ENCODE measurements at regions not wholly inside any gene's neighbourhood (a gene's known extent, or its start where the extent isn't known, plus 50 kb on each side); places are given as distances from the start of the nearest gene placed in this dataset.

DNA sequence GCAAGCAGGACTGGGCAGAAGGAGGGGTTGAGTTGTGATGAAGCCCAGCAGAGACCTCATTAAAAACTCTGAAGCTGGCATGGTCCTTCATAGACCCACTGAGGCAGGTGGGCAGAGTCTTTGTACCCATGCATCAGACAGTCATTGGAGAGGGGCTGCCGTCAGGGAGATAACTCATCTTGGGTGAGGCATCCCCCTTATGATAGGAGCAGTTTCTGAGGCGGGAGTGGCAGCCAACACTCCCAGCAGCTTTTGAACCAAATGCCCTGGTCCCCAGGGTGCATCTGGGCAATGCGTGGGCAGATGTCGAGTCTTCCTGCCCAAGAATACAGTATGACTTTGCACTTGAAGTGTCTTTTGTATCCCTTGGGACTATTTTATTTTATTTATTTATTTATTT is 68.1 kb downstream of the HTR5A start:
- no peak overlapping the region for H3K27ac ChIP-seq
- TF ChIP-seq, protein P1, sequence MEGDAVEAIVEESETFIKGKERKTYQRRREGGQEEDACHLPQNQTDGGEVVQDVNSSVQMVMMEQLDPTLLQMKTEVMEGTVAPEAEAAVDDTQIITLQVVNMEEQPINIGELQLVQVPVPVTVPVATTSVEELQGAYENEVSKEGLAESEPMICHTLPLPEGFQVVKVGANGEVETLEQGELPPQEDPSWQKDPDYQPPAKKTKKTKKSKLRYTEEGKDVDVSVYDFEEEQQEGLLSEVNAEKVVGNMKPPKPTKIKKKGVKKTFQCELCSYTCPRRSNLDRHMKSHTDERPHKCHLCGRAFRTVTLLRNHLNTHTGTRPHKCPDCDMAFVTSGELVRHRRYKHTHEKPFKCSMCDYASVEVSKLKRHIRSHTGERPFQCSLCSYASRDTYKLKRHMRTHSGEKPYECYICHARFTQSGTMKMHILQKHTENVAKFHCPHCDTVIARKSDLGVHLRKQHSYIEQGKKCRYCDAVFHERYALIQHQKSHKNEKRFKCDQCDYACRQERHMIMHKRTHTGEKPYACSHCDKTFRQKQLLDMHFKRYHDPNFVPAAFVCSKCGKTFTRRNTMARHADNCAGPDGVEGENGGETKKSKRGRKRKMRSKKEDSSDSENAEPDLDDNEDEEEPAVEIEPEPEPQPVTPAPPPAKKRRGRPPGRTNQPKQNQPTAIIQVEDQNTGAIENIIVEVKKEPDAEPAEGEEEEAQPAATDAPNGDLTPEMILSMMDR (conservative IDR thresholded peaks at IDR 0.05): no peak
- no peak for TF ChIP-seq ZFX (IDR thresholded peaks at IDR 0.05)

DNA sequence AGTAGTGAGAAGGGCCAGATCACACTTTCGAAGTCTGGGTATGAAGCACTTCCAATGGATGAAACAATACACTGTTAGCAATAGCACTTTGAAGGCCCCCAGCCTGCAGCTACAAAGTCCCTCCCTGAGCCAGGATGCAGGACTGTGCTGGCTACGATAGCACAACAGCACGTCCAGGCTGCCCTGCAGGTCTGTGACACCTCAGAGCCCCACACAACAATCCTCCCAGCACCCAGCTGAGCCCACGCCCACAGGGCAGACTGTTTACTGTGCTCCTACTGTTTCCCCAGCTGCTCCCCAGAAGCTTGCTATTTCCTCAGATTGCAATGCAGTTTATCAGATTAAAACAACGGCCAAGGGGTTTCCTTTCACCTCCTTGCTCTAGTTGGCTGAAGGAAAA is 71.4 kb downstream of the HTR5A start:
- TF ChIP-seq ZFX (IDR thresholded peaks at IDR 0.05): no peak
- TF ChIP-seq, protein P1 (conservative IDR thresholded peaks at IDR 0.05): no peak
- no peak overlapping the region for H3K27ac ChIP-seq

DNA sequence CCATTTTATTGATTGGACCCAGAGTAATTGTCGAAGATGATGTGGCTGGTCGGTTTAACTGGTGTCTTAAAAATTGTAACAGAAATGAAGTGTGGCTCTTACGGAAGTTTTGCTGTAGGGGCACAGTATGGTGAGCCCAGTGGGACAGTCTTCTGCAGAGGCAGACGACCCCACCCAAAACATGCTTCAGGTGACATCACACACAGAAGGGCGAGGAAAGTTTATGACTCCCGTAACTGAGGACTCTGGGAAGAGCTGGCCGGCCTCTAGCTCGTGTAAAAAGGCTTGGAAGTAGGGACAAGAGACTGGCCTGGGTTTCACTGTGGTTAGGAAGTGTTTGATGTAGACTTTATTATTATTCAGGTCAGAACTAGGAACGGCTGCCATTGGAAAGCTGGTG is 73.3 kb downstream of the HTR5A start:
- TF ChIP-seq, protein P1 (conservative IDR thresholded peaks at IDR 0.05): no peak
- no peak for TF ChIP-seq ZFX (IDR thresholded peaks at IDR 0.05)
- H3K27ac ChIP-seq: no peak overlapping the region

DNA sequence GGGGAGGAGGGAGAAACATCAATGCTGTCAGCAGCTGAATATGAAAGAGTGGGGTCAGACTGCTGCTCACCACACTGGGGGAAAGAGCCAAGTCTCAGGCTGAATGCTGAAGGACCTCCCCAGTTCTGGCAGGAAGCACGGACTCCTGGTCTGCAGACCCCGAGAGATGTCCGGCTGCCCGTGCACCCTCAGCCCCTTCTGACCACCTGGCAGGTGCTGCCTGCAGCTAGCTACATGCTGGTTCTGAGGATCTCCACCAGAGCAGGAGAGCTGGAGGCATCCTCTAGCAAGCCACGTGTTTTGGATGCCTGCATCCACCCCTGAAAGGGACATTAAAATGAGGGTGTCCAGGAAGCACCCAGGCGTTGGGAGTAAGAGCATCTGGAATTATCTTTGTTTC is 74.2 kb downstream of the HTR5A start:
- TF ChIP-seq ZFX (IDR thresholded peaks at IDR 0.05): no peak
- TF ChIP-seq, protein P1 (conservative IDR thresholded peaks at IDR 0.05): no peak
- no peak overlapping the region for H3K27ac ChIP-seq

DNA sequence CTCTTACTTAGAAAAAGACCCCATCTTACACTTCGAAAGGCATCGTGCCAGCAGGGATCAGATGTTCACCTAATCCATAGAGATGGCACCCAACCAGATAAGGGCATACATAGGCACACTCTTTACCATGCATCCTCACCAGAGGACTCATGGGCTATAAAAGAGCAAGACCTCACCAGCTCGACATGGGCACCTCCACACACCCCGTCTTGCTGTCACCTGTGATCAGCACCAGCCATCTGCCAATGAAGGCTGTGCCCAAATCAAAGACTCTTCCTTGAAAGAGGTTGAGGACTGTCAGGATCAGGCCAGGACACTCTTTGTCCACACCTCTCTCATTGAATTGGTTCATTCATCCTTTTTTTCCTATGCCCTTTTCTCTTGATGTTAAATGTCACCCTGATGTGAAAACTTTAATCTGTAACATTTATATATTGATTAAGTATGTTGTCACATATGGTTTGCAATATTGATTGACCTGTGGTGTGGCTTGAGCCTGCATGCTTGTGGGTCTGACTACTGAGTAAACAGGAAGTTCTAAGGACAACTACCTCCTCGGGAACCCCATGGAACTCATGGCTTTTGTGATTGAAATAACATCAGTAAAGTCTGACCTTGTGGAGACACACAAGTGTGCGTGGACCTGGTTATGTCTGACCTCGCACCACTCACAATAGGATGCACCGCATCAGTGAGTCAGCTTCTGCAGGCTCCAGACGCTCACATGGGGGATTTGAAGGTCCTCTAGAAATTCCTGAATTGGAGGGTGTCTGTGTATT is 75.5 kb downstream of the HTR5A start:
- no peak overlapping the region for H3K27ac ChIP-seq
- TF ChIP-seq, protein P1 (conservative IDR thresholded peaks at IDR 0.05): no peak
- no peak for TF ChIP-seq ZFX (IDR thresholded peaks at IDR 0.05)

DNA sequence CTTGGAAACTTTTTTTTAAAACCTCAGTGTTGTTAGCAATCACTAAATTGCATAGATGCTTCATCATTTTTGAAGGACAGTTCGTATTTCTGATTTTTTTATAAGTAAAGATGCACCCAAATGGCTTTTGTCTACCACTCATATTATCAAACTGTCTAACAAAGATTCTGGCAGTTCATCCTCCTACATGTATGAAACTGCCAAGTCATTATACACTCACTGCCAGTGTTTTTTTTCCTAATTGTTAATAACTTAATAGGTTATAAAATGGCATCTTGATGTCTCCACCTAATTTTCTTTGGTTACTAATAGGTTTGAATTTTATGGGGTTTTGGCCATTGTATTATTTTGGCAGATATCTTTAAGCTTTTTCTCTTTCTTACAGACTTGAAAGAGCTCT is 77.0 kb downstream of the HTR5A start:
- TF ChIP-seq, protein P1 (conservative IDR thresholded peaks at IDR 0.05): no peak
- TF ChIP-seq ZFX (IDR thresholded peaks at IDR 0.05): no peak
- H3K27ac ChIP-seq: no peak overlapping the region

DNA sequence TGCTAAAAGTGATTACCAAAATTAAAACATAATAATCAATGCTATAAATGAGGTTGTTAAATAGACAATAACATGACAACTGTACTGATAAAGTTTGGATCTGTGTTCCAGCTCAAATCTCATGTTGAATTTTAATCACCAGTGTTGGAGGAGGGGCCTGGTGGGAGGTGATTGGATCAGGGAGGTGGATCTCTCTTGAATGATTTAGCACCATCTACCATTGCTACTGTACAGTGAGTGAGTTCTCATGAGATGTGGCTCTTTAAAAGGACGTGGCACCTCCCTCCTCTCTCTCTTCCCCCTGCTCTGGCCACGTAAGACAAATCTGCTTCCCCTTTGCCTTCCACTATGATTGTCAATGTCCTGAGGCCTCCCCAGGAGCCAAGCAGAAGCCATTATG is 77.5 kb downstream of the HTR5A start:
- no peak overlapping the region for H3K27ac ChIP-seq
- no peak for TF ChIP-seq ZFX (IDR thresholded peaks at IDR 0.05)
- TF ChIP-seq, protein P1 (conservative IDR thresholded peaks at IDR 0.05): no peak
